ENCODE measurements at regions not wholly inside any gene's neighbourhood (a gene's known extent, or its start where the extent isn't known, plus 50 kb on each side); places are given as distances from the start of the nearest gene placed in this dataset.

DNA sequence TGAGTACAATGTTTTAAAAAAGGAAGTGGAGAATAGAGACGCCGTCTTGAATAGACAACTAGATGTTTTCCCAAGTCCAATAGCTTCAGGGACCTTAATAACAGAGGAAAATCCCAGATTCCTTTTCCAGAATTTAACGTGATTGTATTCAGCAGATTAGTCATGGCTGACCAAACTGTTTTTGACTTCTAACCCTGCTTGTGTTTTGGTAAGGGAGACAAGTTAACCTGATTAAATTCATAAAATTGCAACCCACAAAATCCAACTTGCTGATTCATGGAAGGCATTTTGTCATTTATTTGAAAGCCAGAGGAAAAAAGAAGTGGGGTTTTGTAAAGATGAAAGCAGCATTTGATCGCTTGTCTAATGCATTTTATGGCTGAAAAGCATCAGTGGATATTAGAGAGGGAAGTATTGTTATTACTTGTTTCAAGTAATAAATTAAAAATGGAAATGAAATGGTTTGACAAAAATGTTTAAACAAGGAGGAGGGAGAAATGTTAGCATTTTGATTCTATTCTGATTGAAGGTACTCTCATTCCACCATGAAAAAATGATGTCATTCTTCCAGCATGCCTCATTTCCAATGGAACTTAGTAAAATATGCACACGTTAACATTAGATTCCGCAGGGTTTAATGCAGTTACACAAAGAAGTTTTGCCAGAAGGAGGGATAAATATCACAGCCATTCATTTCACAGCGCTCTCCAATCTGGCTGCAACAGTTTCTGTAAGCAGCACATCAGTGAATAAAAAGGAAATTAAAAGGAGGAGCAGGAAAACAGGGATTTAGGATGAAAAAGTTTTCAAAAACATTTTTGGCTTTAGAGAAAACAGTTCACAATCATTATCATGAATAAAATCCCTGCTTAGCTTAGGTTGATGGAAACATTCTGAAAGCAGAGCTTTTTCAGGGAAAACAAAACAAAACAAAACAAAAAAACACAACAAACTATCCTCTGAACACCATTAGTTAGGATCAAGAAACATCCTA is 314.7 kb downstream of the PRR16 start:
- ChIA-PET CTCF (ENCODE audit: low intra/inter-chr PET ratio, low total read pairs) (no interaction called here), POLR2A (no interaction called here)
- Histone ChIP-seq H3K27me3 (ENCODE audit: control insufficient read depth in 1 of 2, insufficient read depth in 2 of 2, low read length in 2 of 2) (no peaks in the 10 kb centered on the region), H3K4me3 (replicated peaks in 1 of 3; ENCODE audit: insufficient read depth in 1 of 3, low read depth in 2 of 3, low read length in 3 of 3) (no peak overlapping the region), H3K4me1 (ENCODE audit: insufficient read depth, low read length) (no peaks in the 10 kb centered on the region), H3K27ac (ENCODE audit: extremely low read length, insufficient read depth, low read length) (no peak overlapping the region), H2AFZ (ENCODE audit: low read length) (no peak overlapping the region), H3K9ac (ENCODE audit: insufficient read depth, low read depth, low read length) (no peak overlapping the region), H3K9me3 (ENCODE audit: low read length) (no peaks in the 10 kb centered on the region), H3K36me3 (replicated peaks in 1 of 2; ENCODE audit: control insufficient read depth in 1 of 2, insufficient read depth in 2 of 2, low read length in 2 of 2) (no peaks in the 10 kb centered on the region), H3K4me2 (ENCODE audit: low read depth, low read length) (no peak overlapping the region), H4K20me1 (ENCODE audit: insufficient read depth, low read length) (no peaks in the 10 kb centered on the region), H3K79me2 (ENCODE audit: insufficient read depth, low read length) (no peaks in the 10 kb centered on the region)
- no TSS peak for BruUV-seq (replicated peaks)
- in situ Hi-C loops (cut with HindIII; ENCODE audit: extremely low pct_ligation_motif_present, low pct_unique_long_range_greater_than_20kb), result no loop called here
- WGBS (ENCODE audit: low lambda C conversion rate), result 1% methylated on average over 7 of the region's 7 CpGs
- intact Hi-C loops (cut with micrococcal nuclease; ENCODE audit: unreplicated experiment), result no loop called here
- ATAC-seq (no peak), FAIRE-seq (no peak), DNase-seq (ENCODE audit: low spot score) (no peak)
- no peak for TF ChIP-seq CBX5 (CRISPR knock-in tag; IDR thresholded peaks at IDR 0.05; ENCODE audit: borderline replicate concordance)
- peak; percentile 66; the same call in 1 of the 2 replicates for TF ChIP-seq ATF7 (IDR thresholded peaks at IDR 0.05)
- no peak for TF ChIP-seq ATF7 (CRISPR knock-in tag; IDR thresholded peaks at IDR 0.05)

GRCh38 chr5:120779674-120780073 is 315.6 kb downstream of the PRR16 start:
- no peak overlapping the region for H2AFZ ChIP-seq (ENCODE audit: low read length)
- ChIA-PET POLR2A (no interaction called here), CTCF (ENCODE audit: low intra/inter-chr PET ratio, low total read pairs) (no interaction called here)
- H3K4me3 ChIP-seq (replicated peaks in 1 of 3; ENCODE audit: insufficient read depth in 1 of 3, low read depth in 2 of 3, low read length in 3 of 3), result no peak overlapping the region
- no peaks in the 10 kb centered on the region for H3K79me2 ChIP-seq (ENCODE audit: insufficient read depth, low read length)
- ATAC-seq, result no peak
- 0% methylated on average over 2 of the region's 2 CpGs for WGBS (ENCODE audit: low lambda C conversion rate)
- no peak overlapping the region for H3K9ac ChIP-seq (ENCODE audit: insufficient read depth, low read depth, low read length)
- no peak for FAIRE-seq
- no peaks in the 10 kb centered on the region for H3K36me3 ChIP-seq (replicated peaks in 1 of 2; ENCODE audit: control insufficient read depth in 1 of 2, insufficient read depth in 2 of 2, low read length in 2 of 2)
- DNase-seq (ENCODE audit: low spot score), result no peak
- BruUV-seq (replicated peaks), result no TSS peak
- H3K27me3 ChIP-seq (ENCODE audit: control insufficient read depth in 1 of 2, insufficient read depth in 2 of 2, low read length in 2 of 2), result no peaks in the 10 kb centered on the region
- no peak overlapping the region for H3K4me2 ChIP-seq (ENCODE audit: low read depth, low read length)
- no peaks in the 10 kb centered on the region for H3K9me3 ChIP-seq (ENCODE audit: low read length)
- in situ Hi-C loops (cut with HindIII; ENCODE audit: extremely low pct_ligation_motif_present, low pct_unique_long_range_greater_than_20kb) (no loop called here), intact Hi-C loops (cut with micrococcal nuclease; ENCODE audit: unreplicated experiment) (no loop called here)
- H3K27ac ChIP-seq (ENCODE audit: extremely low read length, insufficient read depth, low read length), result no peak overlapping the region
- no peaks in the 10 kb centered on the region for H4K20me1 ChIP-seq (ENCODE audit: insufficient read depth, low read length)
- H3K4me1 ChIP-seq (ENCODE audit: insufficient read depth, low read length), result no peaks in the 10 kb centered on the region
- TF ChIP-seq RCOR2 (CRISPR knock-in tag; IDR thresholded peaks at IDR 0.05) (no peak), CCAR2 (optimal IDR thresholded peaks at IDR 0.05; ENCODE audit: low read depth, low read length) (no peak), ZNF616 (CRISPR knock-in tag; IDR thresholded peaks at IDR 0.05; ENCODE audit: low read depth) (no peak), EHMT2 (IDR thresholded peaks at IDR 0.05; ENCODE audit: borderline replicate concordance, low read depth, low read length) (no peak), AKAP8 (CRISPR knock-in tag; IDR thresholded peaks at IDR 0.05) (no peak), JUNB (CRISPR knock-in tag; IDR thresholded peaks at IDR 0.05; ENCODE audit: borderline replicate concordance) (no peak), ZNF878 (CRISPR knock-in tag; IDR thresholded peaks at IDR 0.05) (no peak), TBL1XR1 (IDR thresholded peaks at IDR 0.05; ENCODE audit: borderline replicate concordance, low read length, partially characterized antibody) (no peak), SSRP1 (CRISPR knock-in tag; IDR thresholded peaks at IDR 0.05) (no peak), MLX (CRISPR knock-in tag; IDR thresholded peaks at IDR 0.05) (no peak), ZSCAN20 (CRISPR knock-in tag; IDR thresholded peaks at IDR 0.05; ENCODE audit: borderline replicate concordance) (no peak)
- TF ChIP-seq, protein P1, sequence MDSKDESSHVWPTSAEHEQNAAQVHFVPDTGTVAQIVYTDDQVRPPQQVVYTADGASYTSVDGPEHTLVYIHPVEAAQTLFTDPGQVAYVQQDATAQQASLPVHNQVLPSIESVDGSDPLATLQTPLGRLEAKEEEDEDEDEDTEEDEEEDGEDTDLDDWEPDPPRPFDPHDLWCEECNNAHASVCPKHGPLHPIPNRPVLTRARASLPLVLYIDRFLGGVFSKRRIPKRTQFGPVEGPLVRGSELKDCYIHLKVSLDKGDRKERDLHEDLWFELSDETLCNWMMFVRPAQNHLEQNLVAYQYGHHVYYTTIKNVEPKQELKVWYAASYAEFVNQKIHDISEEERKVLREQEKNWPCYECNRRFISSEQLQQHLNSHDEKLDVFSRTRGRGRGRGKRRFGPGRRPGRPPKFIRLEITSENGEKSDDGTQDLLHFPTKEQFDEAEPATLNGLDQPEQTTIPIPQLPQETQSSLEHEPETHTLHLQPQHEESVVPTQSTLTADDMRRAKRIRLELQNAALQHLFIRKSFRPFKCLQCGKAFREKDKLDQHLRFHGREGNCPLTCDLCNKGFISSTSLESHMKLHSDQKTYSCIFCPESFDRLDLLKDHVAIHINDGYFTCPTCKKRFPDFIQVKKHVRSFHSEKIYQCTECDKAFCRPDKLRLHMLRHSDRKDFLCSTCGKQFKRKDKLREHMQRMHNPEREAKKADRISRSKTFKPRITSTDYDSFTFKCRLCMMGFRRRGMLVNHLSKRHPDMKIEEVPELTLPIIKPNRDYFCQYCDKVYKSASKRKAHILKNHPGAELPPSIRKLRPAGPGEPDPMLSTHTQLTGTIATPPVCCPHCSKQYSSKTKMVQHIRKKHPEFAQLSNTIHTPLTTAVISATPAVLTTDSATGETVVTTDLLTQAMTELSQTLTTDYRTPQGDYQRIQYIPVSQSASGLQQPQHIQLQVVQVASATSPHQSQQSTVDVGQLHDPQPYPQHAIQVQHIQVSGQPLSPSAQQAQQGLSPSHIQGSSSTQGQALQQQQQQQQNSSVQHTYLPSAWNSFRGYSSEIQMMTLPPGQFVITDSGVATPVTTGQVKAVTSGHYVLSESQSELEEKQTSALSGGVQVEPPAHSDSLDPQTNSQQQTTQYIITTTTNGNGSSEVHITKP (CRISPR knock-in tag; IDR thresholded peaks at IDR 0.05; ENCODE audit: low read depth), result no peak
